HFF-Myc (cell line): ENCODE measurements at regions not wholly inside any gene's neighbourhood (a gene's known extent, or its start where the extent isn't known, plus 50 kb on each side); places are given as distances from the start of the nearest gene placed in this dataset.

ENCODE experiments used
- DNase-seq: peaks from one replicate; pipeline ENCODE4 v3.0.0-alpha.2; 2011; ENCODE audit warnings: low read depth; ENCODE audit errors: extremely low read depth
- H3K4me3 ChIP-seq: replicated peaks from 2 replicates; pipeline ENCODE4 v1.5.1; 2011; ENCODE audit warnings: low read depth, mild to moderate bottlenecking, control low read depth, low read length
- CTCF ChIP-seq: IDR thresholded peaks from 2 replicates; pipeline ENCODE4 v1.5.1; 2012; ENCODE audit warnings: mild to moderate bottlenecking, low read depth, low read length, control low read depth; ENCODE audit errors: missing control alignments

DNA sequence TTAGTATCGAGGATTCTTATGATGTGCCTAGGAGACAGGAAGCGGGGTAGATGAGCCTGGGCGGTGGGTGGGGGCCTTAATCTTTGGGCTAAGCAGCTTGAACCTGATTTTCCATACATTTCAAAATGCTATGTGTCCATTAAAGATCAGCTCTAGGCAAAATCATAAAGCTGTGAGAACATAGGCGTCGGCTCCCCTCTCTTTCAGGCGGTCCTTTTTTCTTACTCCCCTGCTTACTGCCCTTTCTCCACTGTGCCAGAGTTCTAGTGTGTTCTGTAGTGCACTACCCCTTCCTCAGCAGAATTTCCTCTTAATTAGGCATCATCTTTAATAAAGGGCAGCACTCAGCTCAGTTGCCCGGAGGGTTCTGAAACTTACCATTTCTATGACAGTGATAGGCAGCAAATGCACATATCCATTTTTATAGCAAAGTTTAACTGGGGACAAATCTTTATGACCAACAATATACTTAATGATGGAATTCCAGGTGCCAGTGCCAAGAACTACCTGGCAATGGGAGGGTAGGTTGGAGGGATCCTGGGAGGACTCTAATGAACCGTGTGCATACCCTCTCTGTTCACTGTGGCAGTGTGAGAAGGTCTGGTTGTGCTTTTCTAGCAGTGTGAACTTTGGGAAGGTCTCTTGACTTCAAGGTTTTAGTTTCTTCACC is 404.5 kb upstream of the TPM1 start:
- no peak for DNase-seq
- TF ChIP-seq CTCF: no peak

GRCh38 chr15:62639432-62639831 is 403.1 kb upstream of the TPM1 start:
- no peak for DNase-seq
- no peak overlapping the region for H3K4me3 ChIP-seq
- TF ChIP-seq CTCF: no peak

More for the DNA sequence above, 404.5 kb upstream of the TPM1 start:
- no peak overlapping the region for H3K4me3 ChIP-seq

DNA sequence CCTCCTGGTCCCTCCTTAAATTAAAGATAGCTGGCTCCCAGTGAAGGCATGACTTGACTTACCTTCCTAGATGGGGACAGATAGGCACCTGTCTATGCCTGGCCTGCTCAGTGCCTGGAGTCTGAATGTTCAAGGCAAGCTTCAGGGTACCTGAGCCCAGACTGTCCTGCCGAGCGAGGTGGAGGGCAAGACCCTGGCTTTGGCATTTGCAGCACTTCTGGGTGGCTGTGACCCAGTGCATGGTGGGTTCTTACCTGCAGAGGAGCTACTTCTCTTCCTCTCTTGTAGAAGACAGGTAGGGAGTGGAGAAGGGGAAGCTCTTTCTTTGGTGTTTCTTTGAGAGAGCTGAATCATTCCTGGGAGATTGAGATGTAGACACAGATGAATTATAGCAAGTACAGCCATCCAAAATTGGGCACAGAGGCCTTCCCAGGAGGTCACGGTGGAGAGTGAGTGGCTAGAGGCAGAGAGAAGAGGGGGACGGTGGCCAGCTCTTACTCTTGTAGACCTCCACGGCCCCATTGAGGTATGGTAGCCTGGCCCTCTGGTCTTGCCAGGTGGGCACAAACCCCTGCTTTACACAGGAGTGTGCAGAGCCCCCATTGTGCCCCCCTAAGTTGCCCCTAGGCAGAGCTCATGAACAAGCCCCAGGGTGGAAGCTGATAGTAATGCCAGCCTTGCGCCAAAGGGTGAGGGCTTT is 402.5 kb upstream of the TPM1 start:
- no peak for TF ChIP-seq CTCF
- DNase-seq: no peak
- H3K4me3 ChIP-seq: no peak overlapping the region

DNA sequence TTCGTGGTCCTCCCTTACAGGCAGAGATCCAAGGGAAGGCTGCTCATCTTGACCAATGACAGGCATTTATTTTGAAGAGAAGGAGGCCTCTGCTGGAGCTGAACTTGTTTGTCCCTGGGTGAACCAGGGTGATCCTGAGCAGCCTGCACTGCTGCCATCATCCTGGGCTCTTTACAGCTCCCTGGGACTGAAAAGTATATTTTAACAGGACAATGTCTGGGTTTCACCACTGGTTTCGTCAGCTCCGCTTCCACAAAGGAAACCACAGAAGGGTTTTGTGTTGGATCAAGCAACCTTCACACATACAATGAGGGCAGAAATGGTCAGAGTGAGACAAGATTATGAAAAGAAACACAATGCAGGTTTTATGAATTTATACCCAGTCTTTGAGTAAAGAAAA is 400.7 kb upstream of the TPM1 start:
- no peak overlapping the region for H3K4me3 ChIP-seq
- DNase-seq: no peak
- TF ChIP-seq CTCF: no peak

DNA sequence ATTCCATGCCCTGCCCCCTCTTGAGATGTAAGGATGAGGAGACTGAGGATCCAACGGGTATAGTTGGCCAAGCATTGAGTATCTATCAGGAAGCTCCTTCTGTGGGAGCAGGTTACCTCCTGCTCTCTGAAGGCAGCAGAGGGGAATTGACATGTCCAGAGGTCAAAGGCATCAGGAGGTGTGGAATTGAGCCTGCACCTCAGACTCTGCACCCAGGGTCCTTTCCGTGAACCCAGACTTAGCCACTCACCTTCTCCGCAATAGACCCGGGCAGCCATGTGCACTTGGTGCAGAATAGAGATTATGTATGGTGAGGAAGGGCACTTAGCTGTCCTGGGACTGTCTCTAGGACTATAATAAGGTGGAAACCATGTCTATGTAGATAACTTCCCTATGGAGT is 399.0 kb upstream of the TPM1 start:
- H3K4me3 ChIP-seq: no peak overlapping the region
- no peak for DNase-seq
- TF ChIP-seq CTCF: no peak

GRCh38 chr15:62644216-62644888 is 398.2 kb upstream of the TPM1 start:
- no peak for TF ChIP-seq CTCF
- no peak overlapping the region for H3K4me3 ChIP-seq
- no peak for DNase-seq
